HS-5 (cell line): ENCODE measurements at regions not wholly inside any gene's neighbourhood (a gene's known extent, or its start where the extent isn't known, plus 50 kb on each side); places are given as distances from the start of the nearest gene placed in this dataset.
A peak's percentile ranks its signal among the peaks of the same experiment; 100 is the strongest.

ENCODE experiments used
- DNase-seq: peaks from one replicate; pipeline ENCODE4 v3.0.0-alpha.2; 2012; ENCODE audit warnings: low read depth

GRCh38 chr5:167793700-167794099 is 497.7 kb upstream of the WWC1 start:
- no peak for DNase-seq

GRCh38 chr5:167794121-167794520 is 497.3 kb upstream of the WWC1 start:
- DNase-seq = no peak

- no peak for DNase-seq
Observed at GRCh38 chr5:167796672-167797071, 494.8 kb upstream of the WWC1 start.

- DNase-seq = peak; percentile 30
Observed at GRCh38 chr5:167797933-167798332, 493.5 kb upstream of the WWC1 start.

- no peak for DNase-seq
Observed at GRCh38 chr5:167798448-167798847, 493.0 kb upstream of the WWC1 start.

GRCh38 chr5:167800427-167800826 is 491.0 kb upstream of the WWC1 start:
- DNase-seq = no peak

GRCh38 chr5:167801999-167802398 is 489.4 kb upstream of the WWC1 start:
- DNase-seq = no peak

GRCh38 chr5:167802755-167803431 is 488.6 kb upstream of the WWC1 start:
- DNase-seq = peak; percentile 68

- no peak for DNase-seq
Observed at GRCh38 chr5:167804512-167805220, 486.8 kb upstream of the WWC1 start.

GRCh38 chr5:167810573-167810972 is 480.9 kb upstream of the WWC1 start:
- no peak for DNase-seq

- DNase-seq = no peak
Observed at GRCh38 chr5:167812871-167813270, 478.6 kb upstream of the WWC1 start.

- no peak for DNase-seq
Observed at GRCh38 chr5:167813389-167813788, 478.1 kb upstream of the WWC1 start.

GRCh38 chr5:167814040-167814439 is 477.4 kb upstream of the WWC1 start:
- no peak for DNase-seq

- peak; percentile 99 for DNase-seq
Observed at GRCh38 chr5:167814828-167815227, 476.6 kb upstream of the WWC1 start.

GRCh38 chr5:167816354-167816753 is 475.1 kb upstream of the WWC1 start:
- DNase-seq = no peak

- DNase-seq = no peak
Observed at GRCh38 chr5:167816864-167817263, 474.6 kb upstream of the WWC1 start.

GRCh38 chr5:167819406-167819805 is 472.0 kb upstream of the WWC1 start:
- DNase-seq = no peak

GRCh38 chr5:167820101-167820990 is 471.1 kb upstream of the WWC1 start:
- DNase-seq = no peak

GRCh38 chr5:167821151-167821550 is 470.3 kb upstream of the WWC1 start:
- DNase-seq = no peak

GRCh38 chr5:167821669-167822068 is 469.8 kb upstream of the WWC1 start:
- DNase-seq = no peak

GRCh38 chr5:167822241-167822640 is 469.2 kb upstream of the WWC1 start:
- no peak for DNase-seq

GRCh38 chr5:167823405-167823804 is 468.0 kb upstream of the WWC1 start:
- DNase-seq = no peak

- no peak for DNase-seq
Observed at GRCh38 chr5:167827766-167828165, 463.7 kb upstream of the WWC1 start.
